ENCODE measurements at regions not wholly inside any gene's neighbourhood (a gene's known extent, or its start where the extent isn't known, plus 50 kb on each side); places are given as distances from the start of the nearest gene placed in this dataset.

- H3K4me1 Mint-ChIP-seq = peaks cover 30 to 39% of the 10 kb centered on the region in 2 experiments
- H3K18ac ChIP-seq (ENCODE audit: insufficient read length, low read depth, low read length) = no peak overlapping the region
- H4K5ac ChIP-seq (ENCODE audit: insufficient read length, low read depth, low read length) = no peak overlapping the region
- H2BK120ac ChIP-seq (ENCODE audit: low read depth, low read length, poor library complexity, severe bottlenecking) = no peak overlapping the region
- no peak for DNase-seq
- no peak overlapping the region for H2AK5ac ChIP-seq (ENCODE audit: insufficient read length, low read length)
- H3K9me3 ChIP-seq (ENCODE audit: control insufficient read depth, low read depth, low read length) = no peaks in the 10 kb centered on the region
- no peaks in the 10 kb centered on the region for H3K23me2 ChIP-seq (ENCODE audit: insufficient read length, low read depth, low read length, poor library complexity, severe bottlenecking)
- H3K79me2 ChIP-seq (ENCODE audit: insufficient read depth, low read length) = no peaks in the 10 kb centered on the region
- H3K27ac ChIP-seq (ENCODE audit: insufficient read length, low read depth, low read length) = no peak overlapping the region
- H3K36me3 Mint-ChIP-seq (ENCODE audit: insufficient read depth in 1 of 3, low read depth in 3 of 3) = no peaks in the 10 kb centered on the region
- no peak overlapping the region for H3T11ph ChIP-seq (ENCODE audit: low read length)
- H4K8ac ChIP-seq (replicated peaks; ENCODE audit: insufficient read length, low read depth, low read length) = no peak overlapping the region
- no peak overlapping the region for H3K27ac Mint-ChIP-seq
- H2BK15ac ChIP-seq (ENCODE audit: low read depth, low read length) = no peak overlapping the region
- H3K14ac ChIP-seq (ENCODE audit: insufficient read depth, low read length) = no peak overlapping the region
- H3K79me1 ChIP-seq (ENCODE audit: insufficient read depth, low read depth, low read length, poor library complexity, severe bottlenecking) = no peaks in the 10 kb centered on the region
- no CpG with 5 or more reads among the region's 6 CpGs for WGBS (ENCODE audit: extremely low coverage, insufficient read length, low lambda C conversion rate)
- H3K4me3 Mint-ChIP-seq = no peak overlapping the region
- TF ChIP-seq, protein P1, sequence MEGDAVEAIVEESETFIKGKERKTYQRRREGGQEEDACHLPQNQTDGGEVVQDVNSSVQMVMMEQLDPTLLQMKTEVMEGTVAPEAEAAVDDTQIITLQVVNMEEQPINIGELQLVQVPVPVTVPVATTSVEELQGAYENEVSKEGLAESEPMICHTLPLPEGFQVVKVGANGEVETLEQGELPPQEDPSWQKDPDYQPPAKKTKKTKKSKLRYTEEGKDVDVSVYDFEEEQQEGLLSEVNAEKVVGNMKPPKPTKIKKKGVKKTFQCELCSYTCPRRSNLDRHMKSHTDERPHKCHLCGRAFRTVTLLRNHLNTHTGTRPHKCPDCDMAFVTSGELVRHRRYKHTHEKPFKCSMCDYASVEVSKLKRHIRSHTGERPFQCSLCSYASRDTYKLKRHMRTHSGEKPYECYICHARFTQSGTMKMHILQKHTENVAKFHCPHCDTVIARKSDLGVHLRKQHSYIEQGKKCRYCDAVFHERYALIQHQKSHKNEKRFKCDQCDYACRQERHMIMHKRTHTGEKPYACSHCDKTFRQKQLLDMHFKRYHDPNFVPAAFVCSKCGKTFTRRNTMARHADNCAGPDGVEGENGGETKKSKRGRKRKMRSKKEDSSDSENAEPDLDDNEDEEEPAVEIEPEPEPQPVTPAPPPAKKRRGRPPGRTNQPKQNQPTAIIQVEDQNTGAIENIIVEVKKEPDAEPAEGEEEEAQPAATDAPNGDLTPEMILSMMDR (conservative IDR thresholded peaks at IDR 0.05) = no peak
- H3K23ac ChIP-seq (ENCODE audit: insufficient read length, low read depth, low read length) = no peak overlapping the region
- H2BK12ac ChIP-seq (ENCODE audit: insufficient read length, low read depth, low read length) = no peak overlapping the region
- no peak overlapping the region for H2AFZ ChIP-seq (ENCODE audit: low read length)
- no peak overlapping the region for H3K9ac ChIP-seq (ENCODE audit: extremely low read depth, insufficient read length, low read length)
- no peak overlapping the region for H4K91ac ChIP-seq (ENCODE audit: insufficient read length, low read depth, low read length)
- no peak overlapping the region for H2BK20ac ChIP-seq (ENCODE audit: low read depth, low read length, poor library complexity, severe bottlenecking)
- H3K4me1 ChIP-seq (ENCODE audit: insufficient read depth, low read length) = no peaks in the 10 kb centered on the region; the same call in 1 of the 2 replicates
- H3K9me3 Mint-ChIP-seq = no peaks in the 10 kb centered on the region
- H3K56ac ChIP-seq (ENCODE audit: insufficient read length, low read depth, low read length) = no peak overlapping the region
- H3K4ac ChIP-seq (ENCODE audit: low read depth, low read length) = no peak overlapping the region
- H3K27me3 ChIP-seq (ENCODE audit: insufficient read depth, low read length) = no peaks in the 10 kb centered on the region
- no peak overlapping the region for H2BK5ac ChIP-seq (ENCODE audit: insufficient read length, low read length)
- H3K27me3 Mint-ChIP-seq (ENCODE audit: low read depth) = no peaks in the 10 kb centered on the region
- no peaks in the 10 kb centered on the region for H4K20me1 ChIP-seq (ENCODE audit: control insufficient read depth, insufficient read depth, insufficient read length)
- no peak overlapping the region for H3K4me2 ChIP-seq (ENCODE audit: insufficient read depth, insufficient read length, low read length)
These were observed 369.7 kb downstream of the EPHA4 start for GRCh38 chr2:221202431-221202830.
